HEK293 (cell line): ENCODE measurements at regions not wholly inside any gene's neighbourhood (a gene's known extent, or its start where the extent isn't known, plus 50 kb on each side); places are given as distances from the start of the nearest gene placed in this dataset.

Experiments used
- HOXA7 ChIP-seq: sonication (generic); formaldehyde crosslinking; IDR thresholded peaks from 2 replicates; pipeline ENCODE4 v1.8.1; 2022; ENCODE audit warnings: missing genetic modification reagents, borderline replicate concordance
- ZBTB1 ChIP-seq: fragments of 450-650 bp; formaldehyde crosslinking; IDR thresholded peaks from 2 replicates; pipeline ENCODE4 v1.5.1; 2016; ENCODE audit warnings: missing biosample characterization, missing genetic modification characterization
- ZNF19 ChIP-seq: fragments of 450-650 bp; formaldehyde crosslinking; IDR thresholded peaks from 2 replicates; pipeline ENCODE4; 2016; ENCODE audit warnings: missing biosample characterization, missing genetic modification characterization, low read depth
- ZNF660 ChIP-seq: fragments of 450-650 bp; IDR thresholded peaks from 2 replicates; pipeline ENCODE4 v1.5.1; 2018; ENCODE audit warnings: missing biosample characterization, mild to moderate bottlenecking, missing genetic modification characterization
- ZNF692 ChIP-seq: fragments of 450-650 bp; formaldehyde crosslinking; IDR thresholded peaks from 2 replicates; pipeline ENCODE4 v1.5.1; 2016; ENCODE audit warnings: missing biosample characterization, missing genetic modification characterization
- TF ChIP-seq, protein P1 (sequence below): fragments of 450-650 bp; formaldehyde crosslinking; IDR thresholded peaks from 2 replicates; pipeline ENCODE4 v1.5.1; 2016; ENCODE audit warnings: missing biosample characterization, missing genetic modification characterization
- TF ChIP-seq, protein P2 (sequence below): fragments of 450-650 bp; formaldehyde crosslinking; optimal IDR thresholded peaks from 2 replicates; pipeline ENCODE3; 2016; ENCODE audit warnings: missing biosample characterization, mild to moderate bottlenecking, missing genetic modification characterization

GRCh38 chr10:18759575-18759974, 100.3 kb downstream of the ARL5B start:
- TF ChIP-seq ZNF692 (tag by site-specific recombination) (no peak), ZNF19 (tag by site-specific recombination) (no peak), ZBTB1 (tag by site-specific recombination) (no peak), HOXA7 (CRISPR knock-in tag) (no peak), ZNF660 (tag by site-specific recombination) (no peak)
- TF ChIP-seq, protein P1, sequence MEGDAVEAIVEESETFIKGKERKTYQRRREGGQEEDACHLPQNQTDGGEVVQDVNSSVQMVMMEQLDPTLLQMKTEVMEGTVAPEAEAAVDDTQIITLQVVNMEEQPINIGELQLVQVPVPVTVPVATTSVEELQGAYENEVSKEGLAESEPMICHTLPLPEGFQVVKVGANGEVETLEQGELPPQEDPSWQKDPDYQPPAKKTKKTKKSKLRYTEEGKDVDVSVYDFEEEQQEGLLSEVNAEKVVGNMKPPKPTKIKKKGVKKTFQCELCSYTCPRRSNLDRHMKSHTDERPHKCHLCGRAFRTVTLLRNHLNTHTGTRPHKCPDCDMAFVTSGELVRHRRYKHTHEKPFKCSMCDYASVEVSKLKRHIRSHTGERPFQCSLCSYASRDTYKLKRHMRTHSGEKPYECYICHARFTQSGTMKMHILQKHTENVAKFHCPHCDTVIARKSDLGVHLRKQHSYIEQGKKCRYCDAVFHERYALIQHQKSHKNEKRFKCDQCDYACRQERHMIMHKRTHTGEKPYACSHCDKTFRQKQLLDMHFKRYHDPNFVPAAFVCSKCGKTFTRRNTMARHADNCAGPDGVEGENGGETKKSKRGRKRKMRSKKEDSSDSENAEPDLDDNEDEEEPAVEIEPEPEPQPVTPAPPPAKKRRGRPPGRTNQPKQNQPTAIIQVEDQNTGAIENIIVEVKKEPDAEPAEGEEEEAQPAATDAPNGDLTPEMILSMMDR: no peak
- TF ChIP-seq, protein P2, sequence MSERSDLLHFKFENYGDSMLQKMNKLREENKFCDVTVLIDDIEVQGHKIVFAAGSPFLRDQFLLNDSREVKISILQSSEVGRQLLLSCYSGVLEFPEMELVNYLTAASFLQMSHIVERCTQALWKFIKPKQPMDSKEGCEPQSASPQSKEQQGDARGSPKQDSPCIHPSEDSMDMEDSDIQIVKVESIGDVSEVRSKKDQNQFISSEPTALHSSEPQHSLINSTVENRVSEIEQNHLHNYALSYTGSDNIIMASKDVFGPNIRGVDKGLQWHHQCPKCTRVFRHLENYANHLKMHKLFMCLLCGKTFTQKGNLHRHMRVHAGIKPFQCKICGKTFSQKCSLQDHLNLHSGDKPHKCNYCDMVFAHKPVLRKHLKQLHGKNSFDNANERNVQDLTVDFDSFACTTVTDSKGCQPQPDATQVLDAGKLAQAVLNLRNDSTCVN (tag by site-specific recombination): no peak
